HCT116 (cell line): ENCODE measurements at regions not wholly inside any gene's neighbourhood (a gene's known extent, or its start where the extent isn't known, plus 50 kb on each side); places are given as distances from the start of the nearest gene placed in this dataset.

Experiments used
- ATAC-seq: fragments of 200-7000 bp; cut with Tn5 transposase; 2 replicates; pipeline ENCODE4 v1.9.1; 2020; ENCODE audit warnings: mild to moderate bottlenecking, moderate library complexity
- BruUV-seq: library from RNA; stranded (reverse); fragments of 400-500 nt; replicated peaks from 2 replicates; lab custom pipeline; 2021; lab: Mats Ljungman, UMichigan
- CTCF ChIA-PET: fragments of 300-600 bp; sonication (Branson Sonifier 250); formaldehyde crosslinking; loops from one replicate; lab custom pipeline; 2021; ENCODE audit warnings: antibody characterized with exemption; lab: Charles Lee
- POLR2A ChIA-PET: fragments of 300-600, 350-600 bp; sonication (Branson Sonifier 250); formaldehyde crosslinking; loops from one replicate; lab custom pipeline; 2021; ENCODE audit warnings: antibody characterized with exemption; lab: Charles Lee
- RAD21 ChIA-PET, 2 experiments: fragments of 300-600 bp; sonication (Branson Sonifier 250); formaldehyde crosslinking; loops; one replicate each; lab custom pipeline; 2023; ENCODE audit warnings: low total read pairs in 2 of 2; ENCODE audit not compliant: uncharacterized antibody in 2 of 2, unreplicated experiment in 2 of 2, low non-redundant PET in 1 of 2; lab: Charles Lee
- DNase-seq: peaks from one replicate; pipeline ENCODE4 v3.0.0-alpha.2; 2010; ENCODE audit warnings: low read depth, low spot score
- H2AFZ ChIP-seq: fragments of 200-600 bp; shearing (Covaris generic), sonication (generic); 2 replicates; pipeline ENCODE4 v1.6.1; 2017; ENCODE audit warnings: low read depth, mixed run types, mixed read lengths, antibody characterized with exemption, low read length; ENCODE audit not compliant: poor library complexity, severe bottlenecking
- H3K27ac ChIP-seq: 2 replicates; pipeline ENCODE4 v1.5.1; 2012; ENCODE audit warnings: low read depth, low read length
- H3K27me3 ChIP-seq: fragments of 200-600 bp; sonication (generic); 2 replicates; pipeline ENCODE4 v1.6.1; 2016; ENCODE audit warnings: mixed run types, low read length, mixed read lengths; ENCODE audit not compliant: insufficient read depth
- H3K36me3 ChIP-seq, 2 experiments: fragments of 200-500 bp in 1 of 2; fragments of 200-600 bp in 1 of 2; sonication (Bioruptor generic) in 1 of 2; sonication (generic) in 1 of 2; 2 replicates each; pipeline versions ENCODE4 v1.5.1 to v1.6.1; 2014 to 2016; ENCODE audit warnings: low read length in 2 of 2, inconsistent platforms in 1 of 2, mixed read lengths in 1 of 2, mixed run types in 1 of 2; ENCODE audit not compliant: insufficient read depth in 2 of 2, control insufficient read depth in 1 of 2
- H3K4me1 ChIP-seq, 2 experiments: fragments of 200-600 bp in 1 of 2; sonication (generic) in 1 of 2; 2 replicates each; pipeline versions ENCODE4 v1.5.1 to v1.6.1; 2012 to 2017; ENCODE audit warnings: low read length in 2 of 2, inconsistent platforms in 1 of 2, mild to moderate bottlenecking in 1 of 2, mixed read lengths in 1 of 2, mixed run types in 1 of 2, moderate library complexity in 1 of 2; ENCODE audit not compliant: insufficient read depth in 2 of 2, control insufficient read depth in 1 of 2
- H3K4me2 ChIP-seq: fragments of 200-600 bp; sonication (generic); 2 replicates; pipeline ENCODE4 v1.6.1; 2017; ENCODE audit warnings: mixed run types, low read length, mixed read lengths
- H3K4me3 ChIP-seq, 2 experiments: fragments of 200-600 bp in 1 of 2; sonication (generic) in 1 of 2; replicated peaks in 1 of 2; 2 replicates each; pipeline ENCODE4 v1.5.1; 2011 to 2016; ENCODE audit warnings: low read length in 2 of 2, control low read depth in 1 of 2, low read depth in 1 of 2, mild to moderate bottlenecking in 1 of 2, mixed read lengths in 1 of 2, mixed run types in 1 of 2
- H3K79me2 ChIP-seq: fragments of 200-600 bp; sonication (generic); 2 replicates; pipeline ENCODE4 v1.6.1; 2017; ENCODE audit warnings: mild to moderate bottlenecking, mixed run types, low read length, moderate library complexity, mixed read lengths; ENCODE audit not compliant: insufficient read depth
- H3K9ac ChIP-seq: fragments of 200-600 bp; sonication (generic); 2 replicates; pipeline ENCODE4 v1.6.1; 2016; ENCODE audit warnings: low read length, mixed read lengths
- H3K9me2 ChIP-seq: fragments of 200-600 bp; sonication (generic), shearing (Covaris generic); 2 replicates; pipeline ENCODE4 v1.6.1; 2017; ENCODE audit warnings: mixed run types, mild to moderate bottlenecking, moderate library complexity; ENCODE audit not compliant: insufficient read depth
- H3K9me3 ChIP-seq, 2 experiments: fragments of 200-500 bp in 1 of 2; fragments of 200-600 bp in 1 of 2; sonication (Bioruptor generic) in 1 of 2; sonication (generic) in 1 of 2; 2 replicates each; pipeline ENCODE4 v1.6.1; 2014 to 2017; ENCODE audit warnings: low read length in 2 of 2, mixed read lengths in 2 of 2, inconsistent platforms in 1 of 2, low read depth in 1 of 2, mild to moderate bottlenecking in 1 of 2, mixed run types in 1 of 2, moderate library complexity in 1 of 2; ENCODE audit not compliant: control insufficient read depth in 1 of 2, insufficient read depth in 1 of 2
- H4K20me1 ChIP-seq: fragments of 200-600 bp; sonication (generic), shearing (Covaris generic); 2 replicates; pipeline ENCODE4 v1.6.1; 2017; ENCODE audit warnings: mixed run types, mild to moderate bottlenecking, moderate library complexity; ENCODE audit not compliant: insufficient read depth
- CTCF ChIP-seq, 3 experiments: fragments of 200-600 bp in 1 of 3; sonication (generic) in 1 of 3; IDR thresholded peaks in 2 of 3; conservative IDR thresholded peaks in 1 of 3; 2 replicates each; pipeline ENCODE4 v1.5.1; 2012 to 2017; ENCODE audit warnings: low read depth in 2 of 3, low read length in 2 of 3, antibody characterized with exemption in 1 of 3, borderline replicate concordance in 1 of 3, control low read depth in 1 of 3, mild to moderate bottlenecking in 1 of 3, mixed read lengths in 1 of 3, mixed run types in 1 of 3, moderate library complexity in 1 of 3; ENCODE audit not compliant: insufficient read depth in 1 of 3
- EZH2 ChIP-seq: fragments of 200-600 bp; sonication (generic); IDR thresholded peaks from 2 replicates; pipeline ENCODE4 v1.6.1; 2017; ENCODE audit warnings: antibody characterized with exemption, mixed run types
- EZH2phosphoT487 ChIP-seq: fragments of 200-600 bp; IDR thresholded peaks from 2 replicates; pipeline ENCODE4 v1.6.1; 2018; ENCODE audit warnings: antibody characterized with exemption, borderline replicate concordance
- FOSL1 ChIP-seq: IDR thresholded peaks from 2 replicates; pipeline ENCODE4 v1.6.1; 2012; ENCODE audit warnings: low read depth
- MAX ChIP-seq: IDR thresholded peaks from 2 replicates; pipeline ENCODE4 v1.6.1; 2012
- POLR2A ChIP-seq: IDR thresholded peaks from 2 replicates; pipeline ENCODE4 v1.7.0; 2011; ENCODE audit warnings: borderline replicate concordance; ENCODE audit not compliant: insufficient read depth, insufficient read length; ENCODE audit errors: extremely low read depth
- POLR2AphosphoS5 ChIP-seq: IDR thresholded peaks from 2 replicates; pipeline ENCODE4 v1.6.1; 2011; ENCODE audit warnings: mild to moderate bottlenecking, low read depth, low read length, moderate library complexity
- RAD21 ChIP-seq: IDR thresholded peaks from 2 replicates; pipeline ENCODE4 v1.6.1; 2012; ENCODE audit warnings: low read depth, mild to moderate bottlenecking
- SIN3A ChIP-seq: IDR thresholded peaks from 2 replicates; pipeline ENCODE4 v1.6.1; 2012; ENCODE audit warnings: low read depth
- SP1 ChIP-seq: IDR thresholded peaks from 2 replicates; pipeline ENCODE4 v1.6.1; 2012; ENCODE audit warnings: low read depth
- SRF ChIP-seq: IDR thresholded peaks from 2 replicates; pipeline ENCODE4 v1.6.1; 2012; ENCODE audit warnings: low read depth
- TCF7L2 ChIP-seq: IDR thresholded peaks from 2 replicates; pipeline ENCODE4 v1.7.0; 2011; ENCODE audit warnings: borderline replicate concordance, inconsistent platforms; ENCODE audit not compliant: insufficient read depth, insufficient read length; ENCODE audit errors: extremely low read depth
- ZBTB33 ChIP-seq: IDR thresholded peaks from 2 replicates; pipeline ENCODE4 v1.6.1; 2011; ENCODE audit warnings: mild to moderate bottlenecking, low read length, moderate library complexity; ENCODE audit not compliant: insufficient replicate concordance; ENCODE audit errors: extremely low read depth
- ZNF274 ChIP-seq: fragments of 200-500 bp; sonication (Bioruptor generic); IDR thresholded peaks from 2 replicates; pipeline ENCODE4 v1.6.1; 2014; ENCODE audit warnings: mild to moderate bottlenecking, low read depth, low read length, inconsistent platforms
- intact Hi-C: fragments of 100-400 bp; cut with micrococcal nuclease; formaldehyde crosslinking; loops from 2 replicates; pipeline ENCODE4 v1.10.0; 2022

GRCh38 chr2:64219149-64219548, 74.9 kb upstream of the PELI1 start:
- intact Hi-C loops, result no loop called here
- POLR2A ChIA-PET, result no interaction called here
- no peak overlapping the region for H3K4me2 ChIP-seq
- no peaks in the 10 kb centered on the region for H3K9me3 ChIP-seq
- RAD21 ChIA-PET, result no interaction called here
- no peaks in the 10 kb centered on the region for H3K27me3 ChIP-seq
- H2AFZ ChIP-seq, result no peak overlapping the region
- H3K4me3 ChIP-seq, result no peak overlapping the region
- TF ChIP-seq FOSL1 (no peak), TCF7L2 (no peak), ZNF274 (no peak)
- H3K27ac ChIP-seq, result no peak overlapping the region
- no peaks in the 10 kb centered on the region for H4K20me1 ChIP-seq
- no peak for ATAC-seq
- H3K9me2 ChIP-seq, result no peaks in the 10 kb centered on the region
- DNase-seq, result no peak
- CTCF ChIA-PET, result no interaction called here
- H3K36me3 ChIP-seq, result no peaks in the 10 kb centered on the region
- BruUV-seq, result no TSS peak
- H3K79me2 ChIP-seq, result no peaks in the 10 kb centered on the region
- H3K9ac ChIP-seq, result no peak overlapping the region
- no peaks in the 10 kb centered on the region for H3K4me1 ChIP-seq

GRCh38 chr2:64220265-64220664, 76.0 kb upstream of the PELI1 start:
- Histone ChIP-seq H3K4me2 (no peak overlapping the region), H3K27me3 (no peaks in the 10 kb centered on the region), H2AFZ (no peak overlapping the region), H3K27ac (no peak overlapping the region), H3K36me3 (no peaks in the 10 kb centered on the region), H3K79me2 (no peaks in the 10 kb centered on the region), H3K9me3 (no peaks in the 10 kb centered on the region), H3K9ac (no peak overlapping the region), H4K20me1 (no peaks in the 10 kb centered on the region), H3K4me1 (no peaks in the 10 kb centered on the region), H3K9me2 (no peaks in the 10 kb centered on the region), H3K4me3 (no peak overlapping the region)
- CTCF ChIA-PET, result no interaction called here
- BruUV-seq, result no TSS peak
- RAD21 ChIA-PET, result no interaction called here
- intact Hi-C loops, result no loop called here
- no peak for DNase-seq
- POLR2A ChIA-PET, result no interaction called here
- no peak for ATAC-seq
- TF ChIP-seq SP1 (no peak), POLR2AphosphoS5 (no peak), ZBTB33 (no peak), POLR2A (no peak), CTCF (IDR thresholded peaks at IDR 0.05 in 2 of 3, conservative IDR thresholded peaks at IDR 0.05 in 1 of 3; ENCODE audit: borderline replicate concordance in 1 of 3, insufficient read depth in 1 of 3, low read depth in 2 of 3, low read length in 2 of 3) (no peak), FOSL1 (no peak), SRF (no peak), RAD21 (no peak), TCF7L2 (no peak), EZH2phosphoT487 (no peak), SIN3A (no peak), MAX (no peak), EZH2 (no peak), ZNF274 (no peak)
